GM19468 (cell line): ENCODE measurements at regions not wholly inside any gene's neighbourhood (a gene's known extent, or its start where the extent isn't known, plus 50 kb on each side); places are given as distances from the start of the nearest gene placed in this dataset.

Experiments used
- ATAC-seq: cut with Tn5 transposase; IDR thresholded peaks from one replicate; pipeline ENCODE4 v1.9.1; 2021; ENCODE audit warnings: mild to moderate bottlenecking, moderate library complexity, moderate number of reproducible peaks; ENCODE audit not compliant: unreplicated experiment; ENCODE audit errors: extremely low read depth

DNA sequence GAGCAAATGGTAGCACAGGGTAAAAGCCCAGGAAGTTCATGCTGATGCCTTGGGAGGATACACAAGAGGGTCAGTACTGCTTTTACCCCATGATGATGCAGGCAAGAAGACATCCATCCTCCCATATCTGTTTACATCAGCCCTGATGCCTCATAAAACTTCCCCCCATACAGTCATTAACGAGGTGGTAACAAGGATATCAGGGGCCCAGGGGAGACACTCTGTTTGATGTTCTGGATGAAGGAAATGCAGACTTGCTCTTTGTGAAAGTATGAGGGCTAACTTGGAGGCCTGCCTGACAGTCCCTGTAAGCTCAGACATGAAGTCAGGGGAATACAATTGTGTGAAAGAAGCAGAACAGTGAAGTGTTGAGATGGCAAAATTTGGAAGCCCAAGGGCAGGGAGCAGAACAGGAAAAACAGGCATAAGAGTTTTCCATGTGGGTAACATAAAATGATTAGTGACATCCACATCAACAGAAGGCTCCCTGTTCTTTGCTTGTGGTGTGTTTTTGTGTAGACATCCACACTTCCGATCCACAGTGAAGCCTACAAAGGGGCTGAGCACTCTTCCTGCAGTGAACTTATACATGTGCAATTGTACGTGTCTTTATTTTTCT, 813.4 kb downstream of the MAFB start:
- ATAC-seq = no peak

DNA sequence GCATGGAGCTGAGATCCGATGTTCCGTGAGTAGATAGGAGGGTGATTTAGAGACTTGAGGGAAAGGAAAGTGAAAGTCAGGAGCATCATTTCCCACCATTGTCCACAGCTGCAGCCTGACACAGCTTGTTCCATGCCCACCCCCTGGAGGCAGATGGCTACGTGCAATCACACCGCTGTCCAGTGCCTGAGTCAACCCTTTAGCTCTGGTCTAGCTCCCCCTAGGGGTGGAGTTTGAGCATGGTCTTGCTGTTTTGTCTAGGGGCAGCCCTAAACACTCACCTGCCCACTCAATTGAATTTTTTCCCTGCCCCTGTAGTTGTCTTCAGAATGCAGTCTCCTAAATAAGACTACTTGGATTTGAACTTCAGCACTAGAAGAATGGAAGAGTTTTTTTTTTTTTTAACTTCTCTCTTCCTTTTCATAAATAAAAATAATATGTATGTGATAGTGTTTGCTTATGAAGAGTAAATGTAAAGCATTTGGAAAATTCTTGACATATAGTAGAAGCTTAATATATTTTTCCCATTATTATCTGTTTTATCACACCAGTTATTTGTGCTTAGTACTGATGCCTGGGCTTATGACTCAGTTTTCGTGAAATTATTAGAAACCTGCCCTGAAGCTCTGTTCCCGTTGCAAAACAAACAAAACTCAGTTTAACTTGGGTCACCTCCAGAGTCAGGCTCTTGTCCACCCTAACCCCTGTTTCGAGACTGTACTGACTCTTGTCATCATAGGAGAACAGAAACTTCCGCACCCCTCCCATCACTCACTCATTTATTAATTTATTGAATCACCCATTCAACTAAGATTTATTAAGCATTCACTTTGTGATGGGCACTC, 814.8 kb downstream of the MAFB start:
- ATAC-seq = peak; percentile 37

DNA sequence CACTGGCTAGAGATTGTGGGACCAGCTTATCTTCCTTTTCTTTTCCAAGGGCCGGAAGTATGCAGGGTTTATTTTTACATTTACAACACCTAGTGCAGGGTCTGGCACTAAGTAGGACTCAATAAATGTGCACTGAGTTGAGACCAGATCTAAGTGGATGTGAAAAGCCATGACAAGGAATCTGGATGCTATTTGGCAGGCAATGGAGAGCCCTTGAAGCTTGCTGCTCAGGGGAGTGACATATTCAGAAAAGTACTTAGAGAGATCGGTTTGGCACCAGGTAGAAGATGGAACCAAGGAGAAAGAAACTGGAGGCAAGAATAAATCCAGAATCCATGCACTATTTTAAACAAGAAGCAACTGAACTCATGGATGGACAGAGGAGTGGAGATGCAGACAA, 815.8 kb downstream of the MAFB start:
- no peak for ATAC-seq

DNA sequence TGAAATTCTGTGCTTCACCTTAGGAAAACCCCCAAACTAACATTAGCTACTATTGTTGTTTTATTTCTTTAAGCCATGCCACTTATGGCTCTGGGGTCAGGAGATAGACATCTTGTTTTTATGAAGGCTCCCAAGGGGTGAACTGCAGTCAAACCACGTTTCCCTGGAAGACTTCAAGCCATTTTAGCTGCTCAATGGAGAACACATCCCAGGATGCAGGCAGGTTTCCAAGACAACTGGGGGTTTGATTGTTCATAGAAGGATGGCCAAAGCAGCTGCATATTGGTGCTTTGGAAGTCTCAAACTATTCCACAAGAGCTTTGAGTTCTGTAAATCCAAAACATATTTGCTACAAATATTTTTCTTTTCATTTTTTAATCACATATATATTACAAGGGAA, 818.0 kb downstream of the MAFB start:
- no peak for ATAC-seq

DNA sequence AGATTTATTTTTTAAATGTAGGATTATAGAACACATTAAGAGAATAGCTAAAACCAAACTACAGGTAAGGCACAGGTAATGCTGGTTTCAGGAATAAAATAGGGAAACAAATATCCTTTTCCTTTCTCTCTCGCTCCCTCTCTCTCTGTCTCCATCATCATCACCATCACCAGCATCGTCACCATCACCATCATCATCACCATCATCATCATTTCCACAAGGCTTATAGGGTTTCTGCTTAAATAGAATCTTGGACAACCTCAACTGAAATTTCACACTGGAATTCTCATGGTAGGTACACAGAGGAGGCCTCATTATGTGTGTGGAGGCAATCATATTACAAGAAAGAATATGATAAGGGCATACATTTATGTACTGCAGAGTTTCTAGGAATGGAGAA, 823.6 kb downstream of the MAFB start:
- ATAC-seq = no peak

DNA sequence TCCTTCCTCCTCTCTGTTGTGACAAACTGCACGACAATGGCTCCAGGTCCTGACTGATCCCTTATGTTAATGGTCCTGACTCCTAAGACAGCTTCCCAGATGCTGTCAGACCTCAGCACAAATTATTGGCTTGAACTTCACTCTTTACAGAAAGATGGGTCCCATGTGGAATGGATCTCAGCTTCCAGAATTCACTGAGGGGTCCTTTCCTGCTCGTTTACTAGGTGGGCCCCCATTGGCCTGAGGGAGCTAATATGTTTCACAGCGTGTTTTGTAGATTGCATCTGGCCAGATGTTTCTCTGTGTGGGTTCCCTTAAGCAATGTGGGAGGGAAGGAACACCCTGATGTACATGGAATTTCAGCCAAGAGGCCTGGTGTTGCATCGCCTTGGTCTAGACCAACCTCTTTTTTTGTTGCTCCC, 826.6 kb downstream of the MAFB start:
- ATAC-seq = no peak

DNA sequence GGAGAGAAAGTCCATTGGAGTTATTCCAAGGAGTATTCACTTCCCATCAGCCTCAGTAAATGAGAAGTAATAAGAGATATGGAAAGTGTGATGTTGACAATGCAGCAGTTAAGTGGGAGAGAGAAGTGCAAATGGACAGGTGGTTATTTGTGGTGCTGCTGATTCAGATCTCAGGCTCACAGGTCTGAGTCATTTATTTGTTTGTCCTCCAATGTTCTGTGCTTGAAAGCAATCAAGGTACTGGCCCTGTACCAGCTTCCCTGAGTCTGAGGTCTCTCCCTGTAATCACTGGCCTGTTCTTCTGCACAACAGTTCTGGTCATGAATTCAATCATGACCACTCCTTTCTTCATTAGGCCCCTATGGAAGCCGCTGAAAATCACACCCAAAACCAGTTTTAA, 827.7 kb downstream of the MAFB start:
- ATAC-seq = no peak

DNA sequence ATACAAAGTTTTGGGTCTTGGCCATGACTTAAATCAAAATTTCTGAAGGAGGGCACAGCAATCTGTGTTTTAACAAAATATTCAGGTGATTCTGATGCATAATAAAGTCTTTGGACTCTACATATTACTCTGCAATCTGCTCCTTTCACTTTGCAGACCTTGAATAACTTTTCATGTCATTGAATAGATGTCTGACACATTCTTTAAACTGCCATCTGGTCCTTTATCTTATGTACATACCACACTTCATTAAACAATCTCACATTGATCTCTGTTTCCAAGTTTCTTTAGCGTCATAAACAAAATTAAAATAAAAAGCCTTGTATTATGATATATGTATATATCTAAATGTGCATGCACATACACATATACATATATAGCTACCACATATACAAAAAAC, 831.2 kb downstream of the MAFB start:
- no peak for ATAC-seq

DNA sequence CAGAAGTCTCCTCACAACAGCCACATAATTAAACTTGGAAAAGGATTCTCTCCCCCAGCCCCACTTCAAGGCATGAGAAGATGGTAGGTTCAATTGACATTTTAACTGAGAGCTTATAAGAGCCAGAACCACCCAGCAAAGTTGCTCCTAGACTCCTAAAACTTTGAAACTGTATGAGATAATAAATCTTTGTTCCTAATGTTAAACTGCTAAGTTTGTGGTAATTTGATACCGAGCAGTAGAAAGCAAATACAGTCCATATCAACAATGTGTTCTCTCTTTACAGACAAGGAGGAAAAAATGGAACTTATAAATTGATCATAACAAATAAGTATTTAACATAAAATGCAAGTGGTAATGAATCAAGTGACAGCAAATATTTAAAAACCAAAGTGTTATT, 831.8 kb downstream of the MAFB start:
- no peak for ATAC-seq

DNA sequence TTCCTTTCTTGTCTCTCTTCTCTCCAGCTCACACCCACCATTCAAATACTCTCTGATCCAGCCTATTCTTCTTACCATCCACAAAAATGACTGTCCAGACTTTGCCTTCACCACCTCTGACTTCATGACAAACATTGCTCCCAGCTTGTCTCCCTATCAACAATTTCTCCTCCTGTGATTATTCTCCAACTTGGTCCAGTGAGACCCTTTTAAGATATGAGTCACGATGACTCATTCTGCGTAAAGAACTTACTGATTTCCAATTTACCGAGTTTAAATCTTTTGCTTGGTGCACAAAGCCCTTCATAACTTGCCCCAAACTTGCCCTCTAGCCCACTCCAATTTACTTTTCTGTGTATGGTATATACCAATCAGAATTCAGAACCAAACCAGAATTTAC, 833.2 kb downstream of the MAFB start:
- no peak for ATAC-seq

DNA sequence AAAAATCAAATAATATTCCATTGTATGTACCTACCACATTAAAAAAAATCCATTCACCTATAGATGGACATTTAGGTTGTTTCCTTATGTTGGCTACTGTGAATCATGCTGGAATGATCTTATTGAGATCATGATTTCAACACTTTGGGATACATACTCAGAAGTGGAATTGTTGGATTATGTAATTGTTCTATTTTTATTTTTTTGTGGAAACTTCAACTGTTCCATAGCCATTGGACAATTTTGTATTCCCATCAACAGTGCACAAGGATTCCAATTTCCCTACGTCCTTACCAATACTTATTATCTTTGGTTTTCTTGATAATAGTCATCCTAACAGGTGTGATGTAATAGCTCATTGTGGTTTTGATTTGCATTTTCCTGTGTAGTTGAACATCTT, 834.0 kb downstream of the MAFB start:
- no peak for ATAC-seq

DNA sequence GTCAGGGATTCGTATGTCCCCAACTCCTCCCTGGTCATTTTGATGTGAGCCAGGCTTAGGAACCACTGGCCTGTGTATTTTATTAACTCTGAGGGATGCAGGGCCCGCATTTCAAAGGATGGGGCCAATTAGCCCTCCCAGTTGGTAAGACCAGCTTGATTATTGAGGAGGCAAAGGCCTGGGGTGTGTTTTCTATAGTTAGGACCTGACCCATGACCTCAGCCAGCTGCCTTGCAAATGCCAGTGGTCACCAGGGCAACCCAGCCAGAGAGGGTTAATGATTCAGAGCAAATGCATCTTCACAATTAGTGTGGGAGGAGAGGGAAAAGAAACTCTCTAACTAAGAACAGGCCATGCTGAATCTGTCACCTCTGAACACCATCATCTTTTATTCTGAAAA, 835.4 kb downstream of the MAFB start:
- peak; percentile 14 for ATAC-seq

DNA sequence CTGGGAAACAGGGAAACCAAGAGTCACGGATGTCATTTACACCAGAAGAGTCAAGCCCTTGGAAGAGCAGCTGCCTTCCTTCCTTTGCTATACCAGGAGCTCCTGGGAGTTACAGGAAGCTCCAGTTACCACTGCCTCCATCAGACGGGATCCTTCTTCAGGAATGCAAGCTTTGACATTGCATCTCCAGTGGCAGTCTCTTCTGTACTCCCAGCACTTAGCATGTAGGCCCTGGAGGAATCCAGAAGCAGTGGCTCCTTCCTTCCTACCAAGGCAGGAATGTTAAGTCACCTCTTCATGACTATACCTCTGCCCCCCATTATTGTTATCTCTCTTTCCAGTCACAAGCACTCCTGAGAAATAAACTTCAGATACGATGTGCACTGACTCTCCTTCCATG, 836.0 kb downstream of the MAFB start:
- ATAC-seq = no peak

DNA sequence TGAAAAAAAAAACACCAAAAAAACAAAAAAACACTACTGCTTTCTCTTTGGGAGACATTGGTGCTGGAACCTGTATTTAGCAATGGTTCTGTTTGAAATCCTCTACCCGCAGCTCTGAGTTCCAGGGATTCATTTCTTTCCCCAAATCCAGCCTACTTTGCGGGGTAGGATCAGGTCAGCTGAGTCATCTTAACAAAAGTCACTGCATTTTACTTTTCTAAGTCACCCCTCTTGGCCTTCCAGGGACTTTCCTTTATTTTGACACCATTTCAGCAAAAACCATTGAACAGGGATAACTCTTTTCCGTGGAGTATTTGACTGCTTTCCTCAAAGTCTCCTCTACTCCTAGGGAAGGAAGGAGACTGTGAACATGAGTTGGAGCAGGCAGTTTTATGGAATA, 837.6 kb downstream of the MAFB start:
- no peak for ATAC-seq

DNA sequence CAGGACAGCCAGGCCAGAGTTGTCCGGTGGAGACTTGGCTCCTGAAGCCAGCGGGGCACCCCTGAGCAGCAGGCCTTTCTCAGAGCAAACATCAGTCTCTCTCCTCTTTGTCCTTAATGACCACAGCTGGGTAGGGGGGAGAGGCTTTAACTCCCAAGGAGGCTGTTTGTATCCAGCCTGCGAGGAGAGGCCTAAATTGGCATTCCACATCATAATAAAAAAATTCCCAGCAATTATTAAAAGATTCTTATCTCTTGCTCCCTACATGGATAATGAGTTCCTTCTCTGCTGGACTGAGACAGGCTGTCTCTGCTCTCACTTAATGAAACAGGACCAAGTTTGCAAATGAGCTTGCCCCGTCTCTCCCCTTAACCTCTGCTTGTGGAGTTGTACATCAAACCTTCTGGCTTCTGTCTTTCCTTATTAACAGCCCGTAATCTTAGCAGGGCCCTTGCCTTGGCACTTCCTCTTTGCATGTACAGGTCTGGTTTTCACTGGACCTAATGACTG, 838.2 kb downstream of the MAFB start:
- ATAC-seq = no peak

DNA sequence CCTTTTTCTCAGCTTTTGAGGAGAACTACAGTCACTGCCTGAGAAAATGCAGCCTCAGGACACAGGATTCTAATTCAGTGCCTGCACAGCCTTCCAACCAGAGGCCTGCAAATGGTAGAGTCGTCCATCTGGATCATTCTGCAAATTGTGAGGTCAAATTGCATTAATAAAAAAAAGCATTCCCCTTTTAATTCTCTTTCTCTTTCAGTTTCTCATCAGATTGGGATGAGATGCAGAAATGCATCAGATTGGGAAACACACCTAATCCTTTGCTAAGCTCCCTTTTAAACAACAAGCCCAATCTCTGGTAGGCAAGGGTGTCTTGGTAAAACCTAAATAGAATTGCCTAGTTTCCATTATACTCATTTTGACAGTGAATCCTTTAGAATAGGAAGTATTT, 838.8 kb downstream of the MAFB start:
- no peak for ATAC-seq

DNA sequence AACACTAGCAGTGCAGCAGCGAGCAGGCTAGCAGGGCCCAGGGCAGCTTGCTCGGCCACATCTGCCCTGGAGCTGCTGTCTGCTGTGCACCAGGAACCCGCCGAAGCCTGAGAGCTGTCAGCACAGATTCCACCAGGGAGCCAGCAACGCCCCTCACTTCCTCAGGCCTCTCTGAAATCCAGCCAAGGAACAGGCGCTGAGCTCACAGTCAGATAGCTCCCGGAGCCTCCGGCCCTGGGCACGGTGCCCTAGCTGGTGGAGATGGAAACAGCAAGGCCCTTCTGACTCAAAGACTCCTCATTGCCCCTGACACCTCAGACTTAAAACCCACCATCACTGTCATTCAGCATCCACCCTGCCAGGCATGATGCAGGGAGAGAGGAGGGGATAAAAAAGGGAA, 839.4 kb downstream of the MAFB start:
- no peak for ATAC-seq

DNA sequence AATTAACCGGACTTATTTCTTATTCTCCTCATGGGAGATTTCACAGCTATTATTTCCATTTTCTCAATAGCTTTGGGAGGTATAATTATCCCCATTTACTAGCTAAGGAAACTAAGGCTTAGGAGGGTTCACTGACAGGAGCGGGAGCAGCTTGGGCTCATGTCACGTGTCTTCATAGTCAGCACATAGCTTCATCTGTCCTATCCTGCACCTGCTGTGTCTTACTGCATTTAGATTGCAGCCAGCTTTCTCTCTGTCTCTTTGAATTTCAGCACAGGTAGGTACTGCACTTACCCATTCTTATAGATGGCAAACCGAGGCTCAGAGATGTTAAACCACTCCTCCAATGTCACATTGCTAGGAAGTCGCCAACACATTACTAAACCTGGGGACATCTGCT, 839.9 kb downstream of the MAFB start:
- no peak for ATAC-seq

DNA sequence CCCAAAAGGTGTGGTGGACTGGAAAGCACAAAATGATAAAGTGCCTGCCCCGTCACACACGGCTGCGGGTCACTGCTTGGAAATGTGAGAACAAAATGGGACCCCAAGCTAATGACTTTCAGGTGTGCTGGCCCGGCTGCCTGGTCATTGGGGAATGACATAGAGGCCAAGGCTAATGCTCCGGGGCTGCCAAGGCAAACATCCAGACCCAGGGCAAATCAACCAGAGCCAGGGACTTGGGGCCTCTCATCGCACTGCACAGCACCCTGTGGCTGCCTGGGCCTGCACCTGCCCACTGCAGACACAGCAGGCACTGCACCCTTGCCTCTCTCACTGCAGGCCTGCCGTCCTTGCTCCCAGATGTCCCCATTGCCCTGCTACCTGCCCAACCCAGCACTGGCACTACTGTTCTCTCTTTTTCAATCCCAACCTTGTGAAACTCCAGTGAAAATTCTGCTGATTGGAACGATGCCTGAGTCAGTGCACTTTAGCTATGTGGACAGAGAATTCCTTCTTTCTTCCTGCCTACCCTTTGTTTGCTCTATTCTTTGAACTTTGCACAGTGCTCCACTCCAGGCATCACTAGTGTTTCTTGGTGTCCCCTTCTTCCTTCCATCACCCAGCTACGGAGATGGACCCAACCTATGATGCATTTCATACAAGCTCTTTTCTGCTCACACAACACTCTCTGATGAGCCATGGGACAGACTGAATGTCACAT, 849.5 kb downstream of the MAFB start:
- ATAC-seq = no peak

DNA sequence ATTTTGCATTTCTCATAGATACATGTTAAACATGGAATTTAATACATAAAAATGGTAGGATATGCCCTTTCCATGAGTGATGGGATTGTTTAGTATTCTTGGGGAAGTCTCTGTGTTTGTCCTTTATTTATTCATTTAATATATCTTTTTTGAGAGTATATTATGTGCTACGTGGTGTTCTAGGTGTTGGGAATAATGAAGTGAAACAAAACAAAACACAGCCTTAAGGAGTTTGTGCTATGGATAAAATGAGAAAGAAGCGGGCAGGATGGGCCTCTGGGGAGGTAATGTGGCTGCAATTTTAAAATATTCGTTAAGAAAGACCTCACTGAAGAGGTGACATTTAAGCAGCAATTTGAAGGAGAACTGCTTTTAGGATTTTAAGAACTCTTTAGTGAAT, 851.5 kb downstream of the MAFB start:
- ATAC-seq = no peak

DNA sequence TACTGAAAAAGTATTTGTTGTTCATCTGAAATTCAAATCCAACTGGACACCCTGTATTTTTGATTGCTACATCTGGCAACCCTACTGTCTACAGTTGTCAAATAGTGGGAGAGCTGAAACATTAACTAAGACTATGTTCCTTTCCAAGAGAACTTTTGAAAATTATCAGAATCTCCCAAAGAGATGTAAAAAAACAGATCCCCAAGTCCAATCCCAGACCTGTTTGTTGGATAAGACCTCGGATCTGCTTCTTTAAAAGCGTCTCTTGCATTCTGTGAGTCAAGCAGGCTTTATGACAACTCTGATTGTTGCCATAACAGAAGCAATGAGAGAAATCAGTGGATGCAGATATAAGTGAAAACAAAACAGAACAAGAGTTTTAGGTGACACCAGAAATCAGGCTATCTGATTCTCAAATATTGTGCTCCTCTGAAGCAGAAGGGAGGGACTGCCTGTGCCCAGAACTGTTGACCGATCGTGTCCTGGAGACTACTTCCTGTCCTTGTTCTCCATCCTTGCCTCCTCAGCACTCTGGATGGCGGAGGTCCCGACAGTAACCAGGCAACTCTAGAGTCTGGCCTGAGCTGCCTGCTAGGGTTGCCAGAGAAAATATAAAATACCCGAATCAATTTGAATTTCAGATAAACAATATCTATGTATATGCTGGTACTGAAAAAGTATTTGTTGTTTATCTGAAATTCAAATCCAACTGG, 853.8 kb downstream of the MAFB start:
- no peak for ATAC-seq
